ENCODE measurements at regions not wholly inside any gene's neighbourhood (a gene's known extent, or its start where the extent isn't known, plus 50 kb on each side); places are given as distances from the start of the nearest gene placed in this dataset.

- DNase-seq, result no peak
These were observed 151.7 kb downstream of the FASLG start for GRCh38 chr1:172810480-172811175.

DNA sequence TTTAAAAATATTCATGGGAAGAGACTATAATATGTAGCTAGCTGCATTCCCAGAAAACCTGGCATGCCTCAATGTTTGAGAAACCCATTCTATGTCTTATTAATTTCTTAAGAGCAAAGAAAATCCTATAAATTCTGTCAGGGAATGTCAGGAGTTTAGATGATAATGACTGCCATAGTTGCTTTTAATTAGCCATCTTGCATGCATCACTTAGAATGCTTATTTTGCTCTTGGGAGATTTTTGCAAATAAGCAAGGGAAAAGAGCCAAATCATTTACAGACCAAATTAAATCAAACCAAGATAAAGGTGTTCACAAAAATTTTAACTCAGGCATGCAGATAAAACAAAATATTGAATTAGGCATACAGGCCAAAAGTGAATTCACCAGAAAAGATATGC is 152.8 kb downstream of the FASLG start:
- DNase-seq, result no peak

DNA sequence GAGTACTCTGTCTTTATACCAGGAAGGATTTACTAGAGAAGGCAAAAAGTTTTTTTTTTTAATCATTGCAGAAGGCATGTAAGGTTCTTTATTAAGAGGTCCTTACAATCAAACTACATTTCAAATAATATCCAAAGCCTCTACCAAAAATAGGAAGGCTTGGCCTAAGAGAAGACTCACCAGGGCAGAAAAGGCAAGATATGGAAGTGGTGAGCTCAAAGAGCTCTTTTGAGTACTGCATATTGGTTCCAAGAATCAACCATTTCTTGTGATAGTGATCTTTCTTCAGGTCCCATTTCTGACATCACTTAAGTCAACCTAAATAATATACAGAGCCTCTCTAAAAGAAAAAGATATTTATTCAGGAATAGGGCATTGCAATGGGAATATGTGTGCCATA is 153.2 kb downstream of the FASLG start:
- no peak for DNase-seq

- DNase-seq, result no peak
These were observed 154.4 kb downstream of the FASLG start for GRCh38 chr1:172813330-172813729.

- no peak for DNase-seq
These were observed 155.5 kb downstream of the FASLG start for GRCh38 chr1:172814428-172814827.

GRCh38 chr1:172815740-172816139 is 156.8 kb downstream of the FASLG start:
- DNase-seq, result no peak

DNA sequence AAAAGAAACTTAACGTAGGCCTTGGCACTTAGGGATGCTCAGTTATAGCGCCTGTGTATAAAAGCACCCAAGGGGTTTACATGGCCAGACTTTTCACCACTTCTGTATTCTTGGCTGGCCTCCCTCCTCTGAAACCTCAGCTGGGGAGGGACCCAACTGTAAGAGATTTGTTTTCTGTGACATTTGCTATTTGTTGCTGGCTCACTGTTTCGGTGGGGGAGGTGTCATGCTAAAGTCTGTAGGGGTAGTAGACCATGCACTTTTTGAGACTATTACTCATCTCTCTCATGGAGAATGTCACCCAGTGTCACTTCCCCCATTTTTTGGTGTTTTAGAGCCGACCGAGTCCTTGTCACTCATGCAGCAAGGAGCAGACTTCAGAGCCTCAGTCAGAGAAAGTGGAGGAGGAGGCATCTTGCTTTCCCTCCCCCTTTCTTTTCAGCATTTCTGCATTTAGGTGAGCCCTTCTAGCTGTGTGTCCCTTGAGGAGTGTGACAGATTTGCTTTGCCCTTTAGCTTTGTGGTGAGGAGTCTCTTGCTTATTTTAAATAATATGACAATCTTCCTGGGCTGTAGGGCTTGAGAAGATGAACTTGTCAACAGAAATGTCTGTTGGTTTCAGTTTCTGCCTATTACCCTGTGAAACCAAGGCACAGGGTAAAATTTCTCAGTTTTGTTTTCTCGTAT is 160.1 kb downstream of the FASLG start:
- no peak for DNase-seq

DNA sequence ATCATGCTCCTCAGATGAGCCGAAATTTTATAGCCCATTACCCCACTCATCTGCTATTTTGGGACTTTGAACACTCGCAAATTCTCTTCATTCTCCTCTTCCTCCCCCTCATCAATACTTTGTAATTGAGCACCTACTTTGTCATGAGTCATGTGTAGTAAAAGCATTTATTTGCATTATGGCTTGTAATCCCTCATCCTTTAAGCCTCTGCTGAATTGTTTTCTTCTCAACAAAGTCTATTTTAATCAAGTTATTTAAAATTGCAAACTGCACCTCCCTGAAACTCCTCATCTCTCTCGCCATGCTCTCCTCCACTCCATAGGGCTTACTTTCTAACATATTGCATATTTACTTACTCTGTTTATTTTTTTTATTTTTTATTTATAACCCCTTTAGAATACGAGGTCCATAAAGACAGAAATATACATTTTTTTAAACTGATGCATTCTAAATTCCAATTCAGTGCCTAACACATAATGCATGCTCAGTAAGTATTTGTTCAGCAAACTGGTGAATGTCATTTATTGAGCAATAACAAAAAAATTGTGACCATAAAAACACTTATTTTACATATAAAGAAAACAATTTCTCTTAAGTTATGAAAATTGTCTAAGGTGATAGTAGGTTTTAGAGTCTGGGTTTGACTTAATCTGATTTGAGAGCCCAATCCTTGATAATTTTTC is 161.7 kb downstream of the FASLG start:
- DNase-seq, result no peak

GRCh38 chr1:172821609-172822274 is 162.8 kb downstream of the FASLG start:
- no peak for DNase-seq

- no peak for DNase-seq
These were observed 164.0 kb downstream of the FASLG start for GRCh38 chr1:172822886-172823285.

GRCh38 chr1:172823534-172823933 is 164.6 kb downstream of the FASLG start:
- DNase-seq, result no peak

GRCh38 chr1:172824209-172824608 is 165.3 kb downstream of the FASLG start:
- DNase-seq, result no peak

DNA sequence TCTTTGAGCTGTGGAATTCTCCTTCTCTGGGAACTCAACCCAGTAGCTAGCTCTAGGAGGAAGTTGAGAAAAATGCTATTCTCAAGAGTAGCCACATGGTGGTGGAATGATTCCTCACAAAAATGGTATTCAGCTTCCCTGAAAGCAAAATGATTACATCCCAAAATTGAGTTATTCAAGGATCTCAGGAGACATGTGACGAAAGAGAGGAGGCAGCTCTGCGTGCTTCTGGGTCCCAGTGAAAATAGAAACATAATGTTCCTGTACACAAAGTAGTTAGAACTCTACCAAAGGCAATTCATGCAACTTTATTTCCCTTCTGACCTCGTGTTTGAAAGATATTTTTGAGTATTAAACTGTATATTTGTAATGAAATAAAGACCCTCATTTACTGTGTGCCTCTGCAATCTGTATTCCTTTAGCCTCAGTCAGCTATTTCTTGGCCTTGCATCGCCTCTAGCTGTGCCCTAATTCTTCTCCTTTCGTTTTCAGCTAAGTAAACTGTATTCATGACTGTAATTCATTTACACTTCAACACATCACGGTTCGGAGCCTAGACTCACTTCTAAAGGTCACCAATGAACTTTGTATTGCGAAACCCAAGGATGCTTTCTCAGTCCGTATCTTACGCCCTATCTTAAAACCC is 167.3 kb downstream of the FASLG start:
- DNase-seq, result peak; percentile 73

DNA sequence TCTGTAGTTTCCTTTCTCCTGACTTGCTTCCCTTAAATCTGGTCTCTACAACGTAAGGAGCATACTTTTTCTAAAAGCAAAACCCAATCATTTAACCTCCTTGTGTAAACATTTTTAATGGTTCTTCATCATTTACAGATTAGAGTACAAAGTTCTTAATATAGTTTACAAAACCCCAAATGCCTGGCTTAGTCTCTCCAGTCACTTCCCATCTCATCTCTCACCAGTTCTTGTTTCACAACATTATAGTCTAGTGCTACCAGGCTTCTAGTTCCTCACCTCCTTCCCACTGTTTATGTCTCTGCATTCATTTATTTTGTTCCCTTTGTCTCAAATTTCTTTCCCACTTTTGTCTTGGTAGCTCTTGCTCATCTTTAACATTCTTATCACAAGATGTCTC is 168.4 kb downstream of the FASLG start:
- no peak for DNase-seq

GRCh38 chr1:172827841-172828240 is 168.9 kb downstream of the FASLG start:
- no peak for DNase-seq

DNA sequence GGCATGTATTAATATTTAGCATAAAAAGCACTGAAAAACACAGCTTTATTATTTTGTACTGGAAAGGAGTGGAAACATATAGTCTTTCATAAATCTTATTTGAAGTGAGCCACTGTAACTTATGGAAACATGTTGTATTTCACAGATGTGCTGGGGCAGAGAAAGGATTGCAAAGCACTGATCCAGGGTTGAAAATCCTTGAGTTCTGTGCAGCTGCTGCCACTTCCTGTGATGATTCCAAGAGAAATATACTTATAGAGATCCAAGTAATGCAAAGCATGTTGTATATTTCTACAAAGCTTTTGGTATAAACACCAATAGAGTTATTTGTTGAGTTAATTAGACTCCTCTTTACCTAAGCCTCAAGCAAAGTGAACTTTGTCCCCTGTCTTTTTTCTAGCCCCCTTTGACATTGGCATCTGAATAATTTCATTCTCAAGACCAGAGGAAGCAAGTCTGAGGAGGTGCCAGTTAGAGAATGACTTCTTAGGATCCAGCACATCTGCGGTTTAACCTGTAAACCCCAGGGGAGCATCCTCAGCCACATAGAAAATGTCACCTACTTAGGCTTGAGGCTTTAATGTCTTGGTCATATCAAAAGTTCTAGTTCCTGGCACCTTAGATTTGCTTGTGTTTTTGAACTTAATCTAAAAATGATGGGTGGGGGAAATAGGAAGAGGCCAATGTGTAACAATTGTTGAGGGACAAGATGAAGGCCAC is 173.3 kb downstream of the FASLG start:
- no peak for DNase-seq

DNA sequence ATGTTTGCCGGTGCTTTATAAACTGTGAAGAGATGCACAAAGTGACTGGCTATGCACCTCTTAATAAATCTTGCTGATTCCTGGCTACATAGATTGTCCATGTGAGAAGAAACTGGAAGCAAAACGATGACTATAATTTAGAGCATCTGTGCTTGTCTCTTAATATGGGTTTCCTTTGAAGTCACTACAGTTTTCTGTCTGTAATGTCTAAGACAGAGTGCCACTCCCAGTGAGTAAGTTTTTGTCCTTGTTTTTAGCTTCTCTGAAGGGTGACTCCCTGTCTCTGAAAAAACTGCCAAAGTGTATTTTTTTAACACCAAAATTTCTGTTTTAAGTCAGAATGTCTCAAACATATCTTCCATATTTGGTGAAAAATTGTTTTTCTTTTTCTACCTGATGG is 175.1 kb downstream of the FASLG start:
- DNase-seq, result no peak

GRCh38 chr1:172834609-172835008 is 175.7 kb downstream of the FASLG start:
- no peak for DNase-seq

DNA sequence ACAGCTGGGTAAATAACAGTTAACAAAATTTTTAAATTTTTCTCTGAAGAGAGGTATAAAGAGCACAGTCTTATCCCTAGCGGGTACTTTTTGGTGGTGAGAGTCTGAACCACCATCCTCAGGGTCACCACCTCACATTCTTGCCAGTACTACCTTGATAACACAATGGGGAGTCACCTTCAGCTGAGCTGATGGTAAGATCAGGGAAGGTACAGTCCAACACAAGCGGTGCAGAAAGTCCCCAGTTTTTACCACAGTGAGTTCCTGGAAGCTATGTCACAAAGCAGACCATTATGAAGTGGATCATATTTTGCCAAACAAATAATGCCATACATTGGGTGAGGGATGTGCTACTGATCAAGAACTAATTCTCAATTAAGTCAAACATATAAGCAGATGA is 176.9 kb downstream of the FASLG start:
- DNase-seq, result no peak

DNA sequence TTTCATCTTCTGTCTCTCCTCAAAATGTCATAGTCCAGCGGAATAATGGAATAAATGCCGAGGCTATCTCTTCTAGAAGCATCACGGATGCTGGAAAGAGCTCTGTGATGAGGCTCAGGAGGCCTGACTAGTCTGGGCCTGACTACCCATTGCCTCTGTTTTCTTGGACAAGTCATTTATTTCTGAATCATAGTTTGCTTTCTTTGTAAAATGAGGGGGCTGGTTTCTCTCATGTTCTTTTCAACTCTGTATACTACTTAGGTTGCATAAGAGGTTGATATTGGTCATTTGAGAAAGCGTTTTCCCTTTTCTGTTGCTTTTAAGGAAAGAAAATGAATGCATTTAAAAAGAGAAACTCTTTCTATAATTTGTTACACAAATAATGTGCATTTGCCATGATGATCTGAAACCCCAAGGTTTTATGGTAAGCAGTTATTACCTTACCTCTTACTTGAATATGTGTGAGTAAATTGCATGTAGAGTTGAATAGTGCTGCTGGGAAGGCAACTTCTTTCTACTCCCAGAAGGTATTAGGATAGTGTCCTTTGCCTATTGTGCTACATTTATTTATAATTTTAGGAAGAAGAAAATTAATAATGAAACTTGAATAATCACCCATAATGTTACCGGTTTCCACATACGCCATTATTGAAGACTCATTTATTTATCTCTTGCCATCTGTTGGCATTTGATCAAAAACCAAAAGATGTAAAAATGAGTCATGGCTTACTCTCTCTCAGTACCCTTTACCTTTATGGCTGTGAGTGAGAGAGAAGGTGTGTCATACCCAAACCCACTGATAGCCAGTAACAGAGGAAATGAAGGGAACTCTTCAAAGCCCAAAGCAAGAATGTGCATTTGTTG is 179.1 kb downstream of the FASLG start:
- DNase-seq, result no peak

DNA sequence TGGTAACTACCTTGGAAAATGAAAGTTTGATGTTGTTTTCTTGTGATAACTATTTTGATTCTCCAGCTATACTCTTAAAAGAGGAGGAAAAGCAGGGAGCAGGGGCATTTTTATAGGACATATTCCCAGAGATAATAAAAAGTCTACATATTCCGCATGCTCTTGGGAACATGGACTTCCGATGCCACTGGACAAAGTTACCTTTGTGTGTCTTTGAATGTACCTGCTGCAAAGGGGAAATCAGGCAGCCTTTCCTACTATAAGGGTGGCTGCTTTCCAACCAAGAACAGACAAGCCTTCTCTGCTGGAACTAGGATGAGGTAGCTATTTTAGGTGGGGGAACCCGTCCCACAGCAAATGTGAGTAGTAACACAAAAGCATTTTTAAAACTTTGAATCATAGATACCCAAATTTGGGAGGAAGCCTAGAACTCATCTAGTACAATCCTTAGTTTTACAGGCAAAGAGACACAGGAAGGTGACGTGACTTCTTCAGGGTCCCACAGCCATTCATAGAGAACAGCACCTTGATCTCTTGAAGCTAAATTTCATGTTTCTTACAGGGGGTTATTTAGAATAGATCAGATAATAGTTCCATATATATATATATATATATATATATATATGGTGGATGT is 179.9 kb downstream of the FASLG start:
- no peak for DNase-seq

Measured in NCI-H526 treated with DMSO at 0.1 percent for 48 hours (cell line).